GM12878 (cell line): ENCODE measurements at regions not wholly inside any gene's neighbourhood (a gene's known extent, or its start where the extent isn't known, plus 50 kb on each side); places are given as distances from the start of the nearest gene placed in this dataset.

Source experiments
- ATF2 ChIP-seq: IDR thresholded peaks from 2 replicates; pipeline ENCODE4 v1.6.1; 2012; ENCODE audit warnings: low read length, inconsistent platforms
- CTCF ChIP-seq, 3 experiments: IDR thresholded peaks in 2 of 3; conservative IDR thresholded peaks in 1 of 3; 2 replicates each; pipeline ENCODE4 v1.5.1; 2011; ENCODE audit warnings: low read depth in 3 of 3, low read length in 3 of 3, mild to moderate bottlenecking in 3 of 3, control low read depth in 2 of 3, moderate library complexity in 2 of 3, inconsistent platforms in 1 of 3, mixed read lengths in 1 of 3; ENCODE audit not compliant: control insufficient read depth in 2 of 3, insufficient read depth in 1 of 3; ENCODE audit errors: extremely low read depth in 1 of 3
- ETV6 ChIP-seq, 2 experiments: fragments of 450-650 bp in 1 of 2; IDR thresholded peaks in 1 of 2; conservative IDR thresholded peaks in 1 of 2; 2 replicates each; pipeline ENCODE4 v1.6.1; 2014; ENCODE audit warnings: antibody characterized with exemption in 1 of 2, borderline replicate concordance in 1 of 2, low read depth in 1 of 2, mild to moderate bottlenecking in 1 of 2, moderate library complexity in 1 of 2
- EZH2 ChIP-seq: IDR thresholded peaks from 2 replicates; pipeline ENCODE4 v1.6.1; 2012; ENCODE audit warnings: low read depth, mild to moderate bottlenecking, control low read depth, inconsistent platforms, low read length, borderline replicate concordance; ENCODE audit not compliant: control insufficient read depth
- FOS ChIP-seq: IDR thresholded peaks from 3 replicates; pipeline ENCODE4 v1.6.1; 2011; ENCODE audit warnings: borderline replicate concordance; ENCODE audit not compliant: insufficient read length; ENCODE audit errors: extremely low read depth
- PBX3 ChIP-seq: IDR thresholded peaks from 2 replicates; pipeline ENCODE4 v1.6.1; 2011; ENCODE audit warnings: mild to moderate bottlenecking, low read depth, low read length, moderate library complexity; ENCODE audit not compliant: insufficient replicate concordance
- PKNOX1 ChIP-seq: fragments of 450-650 bp; IDR thresholded peaks from 2 replicates; pipeline ENCODE4 v1.6.1; 2016; ENCODE audit warnings: mild to moderate bottlenecking
- POLR2A ChIP-seq: IDR thresholded peaks from 2 replicates; pipeline ENCODE4 v1.6.1; 2011; ENCODE audit warnings: low read depth, mild to moderate bottlenecking, low read length
- POU2F2 ChIP-seq: IDR thresholded peaks from 3 replicates; pipeline ENCODE4 v1.6.1; 2011; ENCODE audit warnings: low read depth, mild to moderate bottlenecking, low read length, borderline replicate concordance
- RAD21 ChIP-seq: IDR thresholded peaks from 2 replicates; pipeline ENCODE4 v1.6.1; 2011; ENCODE audit warnings: mild to moderate bottlenecking, low read depth, low read length, moderate library complexity; ENCODE audit not compliant: insufficient read depth
- RCOR1 ChIP-seq: conservative IDR thresholded peaks from 2 replicates; pipeline ENCODE4 v1.6.1; 2012; ENCODE audit warnings: low read depth, low read length, improper control_type of control experiment
- SIN3A ChIP-seq: IDR thresholded peaks from 2 replicates; pipeline ENCODE4 v1.6.1; 2012; ENCODE audit warnings: low read depth, low read length, improper control_type of control experiment
- YBX1 ChIP-seq: fragments of 450-650 bp; IDR thresholded peaks from 2 replicates; pipeline ENCODE4 v1.6.1; 2016; ENCODE audit warnings: antibody characterized with exemption

GRCh38 chr10:120182431-120182830, 274.6 kb upstream of the PLPP4 start:
- TF ChIP-seq PKNOX1 (no peak), EZH2 (no peak), POLR2A (no peak), SIN3A (no peak), RAD21 (no peak), ATF2 (no peak), RCOR1 (no peak), CTCF (IDR thresholded peaks at IDR 0.05 in 2 of 3, conservative IDR thresholded peaks at IDR 0.05 in 1 of 3; ENCODE audit: control insufficient read depth in 2 of 3, extremely low read depth in 1 of 3, insufficient read depth in 1 of 3, low read depth in 3 of 3, low read length in 3 of 3) (no peak), YBX1 (no peak), POU2F2 (no peak), FOS (no peak), PBX3 (no peak), ETV6 (conservative IDR thresholded peaks at IDR 0.05 in 1 of 2, IDR thresholded peaks at IDR 0.05 in 1 of 2; ENCODE audit: borderline replicate concordance in 1 of 2, low read depth in 1 of 2) (no peak)
